ENCODE measurements at regions not wholly inside any gene's neighbourhood (a gene's known extent, or its start where the extent isn't known, plus 50 kb on each side); places are given as distances from the start of the nearest gene placed in this dataset.

DNA sequence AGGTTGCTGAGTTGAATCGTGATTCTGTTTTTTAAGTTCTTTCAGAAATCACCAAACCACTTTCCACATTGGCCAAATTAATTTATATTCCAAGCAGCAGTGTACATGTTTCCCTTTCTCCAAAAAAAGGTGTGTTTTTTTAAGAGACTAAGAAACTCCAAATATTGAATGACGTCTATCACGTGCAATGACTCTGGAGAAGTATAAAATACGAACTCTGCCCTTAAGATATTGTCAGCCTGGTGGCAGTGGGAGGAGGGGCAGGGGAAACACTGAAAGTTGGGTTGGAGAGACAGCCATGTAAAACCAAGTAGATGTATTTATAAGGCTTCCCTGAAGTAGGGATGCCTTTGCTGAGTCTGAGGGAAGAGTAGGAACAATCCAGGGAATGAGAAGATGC is 50.1 kb upstream of the DHRS4 start:
- DNase-seq = no peak
